GM12873 (cell line): ENCODE measurements at regions not wholly inside any gene's neighbourhood (a gene's known extent, or its start where the extent isn't known, plus 50 kb on each side); places are given as distances from the start of the nearest gene placed in this dataset.

ENCODE experiments used
- TF ChIP-seq, protein P1 (sequence below): IDR thresholded peaks from 2 replicates; pipeline ENCODE4 v1.5.1; 2012; ENCODE audit warnings: low read depth, mild to moderate bottlenecking, moderate library complexity, low read length, control low read depth; ENCODE audit not compliant: insufficient read depth; ENCODE audit errors: missing control alignments

DNA sequence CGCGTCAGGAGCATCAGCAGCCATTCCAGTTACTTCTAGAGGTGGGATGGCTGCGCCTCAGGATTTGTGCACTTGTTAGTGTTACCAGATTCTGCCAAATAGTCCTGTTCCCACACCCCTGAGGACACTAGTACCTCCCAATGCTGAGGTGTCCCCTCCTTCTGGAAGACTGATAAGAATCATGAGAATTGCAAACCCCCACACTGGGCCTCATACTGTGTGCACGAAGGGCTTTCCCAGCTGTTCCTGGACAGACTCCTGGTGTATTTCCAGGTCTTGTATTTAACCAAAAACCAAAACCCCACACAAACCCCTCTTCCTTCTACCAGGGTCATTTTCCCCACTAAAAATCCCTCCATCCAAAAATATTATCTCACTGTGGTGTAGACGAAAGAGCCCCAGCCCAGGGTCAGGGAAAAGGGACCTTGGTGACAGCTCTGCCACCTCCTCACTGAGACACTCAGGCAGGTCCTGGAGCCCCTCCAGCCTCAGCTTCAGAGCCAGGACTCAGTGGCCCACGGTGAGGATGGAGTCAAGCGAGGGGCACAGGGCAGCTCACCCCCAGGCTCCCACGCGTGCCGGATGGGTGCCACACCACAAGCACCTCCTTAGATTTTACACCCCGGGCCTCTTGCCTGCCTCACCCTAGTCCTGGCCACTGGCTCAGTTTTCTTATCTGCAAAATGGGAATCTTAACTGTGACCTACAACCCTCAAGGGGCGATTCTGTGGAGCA lies 131.4 kb upstream of the RUNX3 start:
- TF ChIP-seq, protein P1, sequence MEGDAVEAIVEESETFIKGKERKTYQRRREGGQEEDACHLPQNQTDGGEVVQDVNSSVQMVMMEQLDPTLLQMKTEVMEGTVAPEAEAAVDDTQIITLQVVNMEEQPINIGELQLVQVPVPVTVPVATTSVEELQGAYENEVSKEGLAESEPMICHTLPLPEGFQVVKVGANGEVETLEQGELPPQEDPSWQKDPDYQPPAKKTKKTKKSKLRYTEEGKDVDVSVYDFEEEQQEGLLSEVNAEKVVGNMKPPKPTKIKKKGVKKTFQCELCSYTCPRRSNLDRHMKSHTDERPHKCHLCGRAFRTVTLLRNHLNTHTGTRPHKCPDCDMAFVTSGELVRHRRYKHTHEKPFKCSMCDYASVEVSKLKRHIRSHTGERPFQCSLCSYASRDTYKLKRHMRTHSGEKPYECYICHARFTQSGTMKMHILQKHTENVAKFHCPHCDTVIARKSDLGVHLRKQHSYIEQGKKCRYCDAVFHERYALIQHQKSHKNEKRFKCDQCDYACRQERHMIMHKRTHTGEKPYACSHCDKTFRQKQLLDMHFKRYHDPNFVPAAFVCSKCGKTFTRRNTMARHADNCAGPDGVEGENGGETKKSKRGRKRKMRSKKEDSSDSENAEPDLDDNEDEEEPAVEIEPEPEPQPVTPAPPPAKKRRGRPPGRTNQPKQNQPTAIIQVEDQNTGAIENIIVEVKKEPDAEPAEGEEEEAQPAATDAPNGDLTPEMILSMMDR, result no peak

DNA sequence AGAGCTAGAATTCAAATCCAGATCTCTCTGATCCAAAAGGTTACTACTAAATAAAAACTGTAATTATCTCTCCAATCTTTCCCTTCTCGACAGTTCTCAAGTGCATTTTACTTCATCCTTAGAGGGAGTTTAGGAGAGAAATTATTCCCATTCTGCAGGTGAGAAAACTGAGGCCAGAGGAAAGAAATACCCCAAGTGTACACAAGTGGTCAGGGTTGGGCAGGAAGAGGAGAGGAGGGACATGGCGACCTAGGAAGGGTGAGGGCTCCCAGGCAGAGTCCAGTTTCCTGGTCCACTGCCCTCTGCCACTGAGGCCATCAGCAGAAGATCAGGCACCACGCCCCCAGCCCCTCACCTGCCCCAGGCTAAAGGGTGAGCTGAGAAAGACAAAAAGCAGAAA lies 127.1 kb upstream of the RUNX3 start:
- TF ChIP-seq, protein P1, result no peak

DNA sequence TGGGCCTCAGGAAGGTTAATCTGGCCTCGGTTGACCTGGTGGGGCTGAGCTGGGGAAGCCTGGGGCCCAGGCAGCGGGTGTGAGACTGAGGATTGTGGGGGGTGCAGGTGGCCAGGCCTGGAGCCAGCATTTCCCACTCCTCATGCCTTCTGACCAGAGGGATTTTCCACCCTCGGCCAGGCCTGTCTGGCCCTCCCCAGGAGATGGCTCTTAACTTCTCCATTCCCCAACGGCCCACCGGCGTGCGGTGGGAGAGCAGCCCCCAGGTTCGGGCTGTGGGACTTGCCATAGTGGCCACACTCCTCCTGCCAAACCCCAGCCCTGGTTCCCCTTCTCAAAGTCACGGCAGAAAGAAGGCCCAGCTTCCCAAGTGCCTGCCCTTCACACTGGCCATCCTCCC lies 126.5 kb upstream of the RUNX3 start:
- TF ChIP-seq, protein P1, result no peak

DNA sequence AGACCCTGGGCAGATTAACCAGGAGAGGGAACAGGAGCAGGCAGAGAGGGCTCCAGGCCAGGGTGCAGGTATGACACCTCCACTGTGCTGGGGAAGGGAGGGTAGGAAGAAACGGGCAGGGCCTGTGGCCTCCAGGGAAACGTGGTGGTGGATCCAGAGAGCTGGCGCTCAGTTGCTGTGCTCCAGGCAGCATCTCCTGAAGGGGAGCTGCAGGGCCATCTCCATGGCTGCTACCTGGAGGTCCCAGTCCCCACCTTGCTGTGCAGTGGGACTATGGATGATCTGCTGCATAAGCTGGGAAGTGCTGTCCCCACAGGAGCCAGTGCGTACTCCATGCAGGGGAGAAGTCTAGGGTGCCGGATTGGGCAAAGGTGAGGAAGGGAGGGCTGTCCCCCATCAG lies 125.9 kb upstream of the RUNX3 start:
- TF ChIP-seq, protein P1, result no peak

DNA sequence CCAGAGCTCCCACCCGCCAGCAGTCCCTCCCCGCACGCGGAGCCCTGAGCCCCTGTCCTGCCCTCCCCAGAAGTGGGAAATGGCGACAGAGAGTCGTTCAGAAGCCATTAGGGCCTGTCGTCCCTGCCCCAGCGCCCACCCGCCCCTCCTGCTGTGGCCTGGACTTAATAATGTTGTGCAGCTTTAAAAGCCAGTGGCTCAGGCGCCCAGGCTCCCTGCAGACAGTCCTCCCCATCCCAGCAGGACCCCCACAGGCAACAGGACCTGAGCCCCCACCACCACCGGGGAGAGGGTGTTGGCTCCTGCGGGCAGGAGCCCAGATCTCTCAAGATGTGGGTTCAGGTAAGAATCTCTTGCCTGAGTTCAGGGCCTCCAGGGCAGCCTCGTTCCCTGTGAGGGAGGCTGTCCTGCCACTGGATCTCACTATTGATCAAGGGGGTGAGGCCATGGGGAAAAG lies 125.3 kb upstream of the RUNX3 start:
- TF ChIP-seq, protein P1, result no peak

DNA sequence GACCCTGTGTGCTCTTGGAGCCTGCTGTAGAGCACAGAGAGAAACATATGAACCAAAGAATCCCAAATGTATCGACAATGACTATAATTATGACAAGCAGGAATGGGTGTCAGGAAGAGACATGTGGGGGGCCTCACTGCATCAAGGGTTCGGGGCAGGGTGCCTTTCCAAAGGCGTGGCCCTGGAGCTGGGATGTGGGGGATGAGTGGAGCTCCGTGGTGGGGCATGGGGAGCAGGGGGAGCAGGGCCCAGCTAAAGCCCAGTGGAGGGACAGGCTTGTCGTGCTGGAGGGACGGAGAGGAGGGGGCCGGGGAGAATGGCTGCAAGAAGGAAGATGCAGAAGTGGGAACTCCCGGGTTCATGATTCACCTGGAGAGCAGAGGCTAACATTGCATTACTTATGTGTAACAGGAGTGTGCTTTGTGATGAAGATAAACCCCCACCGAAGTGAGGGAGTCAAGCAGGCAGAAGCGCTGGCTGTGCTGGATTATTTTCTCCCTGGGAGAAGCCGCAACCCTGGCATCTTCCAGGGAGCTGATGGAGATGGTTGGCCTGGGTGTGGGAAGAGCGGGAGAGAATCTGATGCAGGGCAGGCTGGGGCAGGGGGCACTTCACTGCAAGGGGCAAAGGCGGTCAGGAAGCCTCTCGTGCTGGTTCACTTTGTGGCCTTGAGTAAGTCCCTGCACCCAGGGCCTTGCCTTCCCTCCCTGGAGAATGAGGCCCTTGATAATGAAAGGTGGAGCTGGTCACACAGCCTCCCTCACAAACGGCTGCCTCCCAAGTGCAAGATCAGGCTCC lies 124.6 kb upstream of the RUNX3 start:
- TF ChIP-seq, protein P1, result no peak

DNA sequence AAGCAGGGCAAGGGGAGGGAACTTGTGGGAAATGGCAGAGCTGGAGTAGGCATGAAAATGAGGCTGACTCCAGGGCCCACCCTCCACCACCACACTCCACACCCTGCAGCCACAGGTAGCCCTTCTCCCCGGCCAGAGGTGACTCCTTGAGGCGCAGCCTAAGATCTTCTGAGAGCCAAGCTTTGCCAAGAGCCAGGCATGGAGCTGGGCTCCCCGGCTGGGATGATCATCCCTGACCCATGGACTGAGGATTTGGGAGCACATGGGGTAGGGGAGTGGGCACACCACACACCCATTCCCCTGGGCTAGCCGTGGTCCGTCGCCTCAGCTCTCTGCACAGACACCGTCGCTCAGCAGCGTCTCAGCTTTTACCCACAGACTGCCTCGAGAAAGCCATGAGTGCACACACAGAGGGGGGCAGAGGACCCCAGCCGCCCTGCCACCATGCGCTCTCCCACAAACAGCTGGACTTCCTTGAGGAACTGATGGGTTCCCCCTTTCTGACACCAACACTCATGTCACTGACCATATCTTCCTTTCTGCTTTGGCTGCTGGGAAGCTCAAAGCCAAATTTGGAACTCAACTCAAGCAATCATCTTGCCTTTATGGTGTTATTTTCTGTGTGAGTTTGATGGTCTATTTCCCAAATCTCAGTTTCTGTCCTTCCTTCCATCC lies 123.6 kb upstream of the RUNX3 start:
- TF ChIP-seq, protein P1, result no peak
